ENCODE measurements at regions not wholly inside any gene's neighbourhood (a gene's known extent, or its start where the extent isn't known, plus 50 kb on each side); places are given as distances from the start of the nearest gene placed in this dataset.

DNA sequence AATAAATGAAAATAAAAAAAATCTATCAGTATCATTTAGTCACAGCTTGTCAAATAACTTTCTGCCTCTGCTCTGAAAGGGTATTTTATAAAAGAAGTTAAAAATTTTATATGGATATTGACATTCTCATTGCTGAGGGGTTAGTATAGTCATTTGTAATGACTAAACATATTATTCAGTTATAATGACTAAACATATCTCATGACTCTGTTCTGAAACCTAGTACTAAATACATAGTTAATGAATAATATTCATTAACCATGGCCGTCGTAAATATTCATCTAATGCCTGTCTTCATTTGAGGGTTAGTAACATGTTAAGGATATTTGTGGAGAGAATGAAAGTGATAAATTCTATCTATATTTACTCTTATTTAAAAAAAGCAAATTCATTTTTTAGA, 69.1 kb upstream of the MAP4K3 start:
- no peak for DNase-seq
- no peak overlapping the region for H3K27ac Mint-ChIP-seq
- H3K9me3 Mint-ChIP-seq, result no peaks in the 10 kb centered on the region
- H3K36me3 Mint-ChIP-seq, result no peaks in the 10 kb centered on the region
- no peaks in the 10 kb centered on the region for H3K4me1 Mint-ChIP-seq
- H3K4me3 Mint-ChIP-seq, result no peak overlapping the region
- H3K27me3 Mint-ChIP-seq (ENCODE audit: low read depth in 3 of 3), result peaks cover 0 to 5% (median 2%) of the 10 kb centered on the region in 3 donors

DNA sequence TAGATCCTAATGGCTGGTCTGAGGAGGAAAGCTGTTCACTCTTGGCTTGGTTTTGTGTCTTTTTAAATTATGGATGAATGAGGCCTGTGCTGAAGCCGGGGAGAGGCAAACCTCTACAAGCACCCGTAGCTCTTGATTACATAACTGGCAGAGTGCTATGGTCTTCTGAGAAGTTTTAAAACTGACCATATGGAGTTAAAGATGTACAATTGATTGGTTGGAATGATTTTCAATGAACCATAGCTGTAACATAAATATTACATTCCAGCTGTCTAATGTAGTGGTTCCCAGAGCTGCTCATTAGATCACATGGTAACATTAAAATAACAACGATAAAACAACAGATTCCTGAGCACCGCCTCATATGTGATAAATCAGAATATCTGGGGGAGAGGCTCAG, 71.1 kb upstream of the MAP4K3 start:
- Mint-ChIP-seq H3K9me3 (no peaks in the 10 kb centered on the region), H3K27ac (no peak overlapping the region), H3K4me3 (no peak overlapping the region), H3K4me1 (peaks cover 0 to under 1% of the 10 kb centered on the region in 2 donors), H3K27me3 (ENCODE audit: low read depth in 3 of 3) (peaks cover 0 to 5% (median 2%) of the 10 kb centered on the region in 3 donors), H3K36me3 (no peaks in the 10 kb centered on the region)
- DNase-seq, result no peak

DNA sequence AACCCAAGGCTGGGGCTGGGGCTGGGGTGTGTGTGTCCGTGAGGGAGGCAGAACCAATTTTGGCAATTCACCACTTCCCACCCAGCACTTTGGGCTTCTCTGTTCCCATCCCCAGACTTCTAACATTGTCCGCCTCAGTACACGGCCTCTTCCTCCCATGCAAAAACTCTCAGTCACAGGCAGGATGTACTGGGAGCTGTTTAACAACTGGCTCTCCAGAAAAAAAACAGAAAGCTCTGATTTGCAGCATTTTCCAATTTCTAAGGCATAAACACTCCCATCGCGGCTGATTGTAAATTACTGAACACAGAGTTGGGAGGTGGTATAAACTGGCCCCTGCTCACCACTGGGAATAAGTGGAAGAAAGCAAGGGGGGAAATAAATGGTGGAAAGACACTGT, 73.1 kb upstream of the MAP4K3 start:
- no peak overlapping the region for H3K27ac Mint-ChIP-seq
- H3K9me3 Mint-ChIP-seq, result no peaks in the 10 kb centered on the region

DNA sequence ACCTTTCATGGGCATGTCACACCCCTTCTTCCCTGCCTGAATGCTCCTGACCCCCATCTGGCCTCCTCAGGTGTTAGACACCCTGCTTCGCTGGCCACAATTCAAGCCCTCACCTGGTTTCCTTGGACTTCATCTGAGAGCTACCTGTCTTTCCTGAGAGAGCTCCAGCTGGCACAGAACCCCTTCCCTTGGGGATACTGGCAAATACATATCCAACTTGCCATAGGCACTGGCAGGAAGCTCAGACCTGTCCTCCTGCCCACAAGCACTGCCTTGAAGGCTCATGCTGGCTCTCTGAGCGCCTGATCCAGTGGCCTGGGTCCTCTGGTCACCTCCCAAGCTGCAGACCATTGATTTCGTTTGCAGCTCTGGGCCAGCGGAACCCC, 74.1 kb upstream of the MAP4K3 start:
- peaks cover 0 to 2% (median 2%) of the 10 kb centered on the region in 3 donors for H3K27me3 Mint-ChIP-seq (ENCODE audit: low read depth in 3 of 3)
- H3K4me3 Mint-ChIP-seq, result no peak overlapping the region
- H3K9me3 Mint-ChIP-seq, result no peaks in the 10 kb centered on the region
- H3K27ac Mint-ChIP-seq, result no peak overlapping the region
- DNase-seq, result no peak
- no peaks in the 10 kb centered on the region for H3K36me3 Mint-ChIP-seq
- H3K4me1 Mint-ChIP-seq, result peaks cover 12 to 25% of the 10 kb centered on the region in 2 donors

More for the DNA sequence above, 73.1 kb upstream of the MAP4K3 start:
- Mint-ChIP-seq H3K36me3 (no peaks in the 10 kb centered on the region), H3K4me1 (peaks cover 5 to 15% of the 10 kb centered on the region in 2 donors), H3K4me3 (no peak overlapping the region), H3K27me3 (ENCODE audit: low read depth in 3 of 3) (peaks cover 0 to 4% (median 2%) of the 10 kb centered on the region in 3 donors)
- no peak for DNase-seq

DNA sequence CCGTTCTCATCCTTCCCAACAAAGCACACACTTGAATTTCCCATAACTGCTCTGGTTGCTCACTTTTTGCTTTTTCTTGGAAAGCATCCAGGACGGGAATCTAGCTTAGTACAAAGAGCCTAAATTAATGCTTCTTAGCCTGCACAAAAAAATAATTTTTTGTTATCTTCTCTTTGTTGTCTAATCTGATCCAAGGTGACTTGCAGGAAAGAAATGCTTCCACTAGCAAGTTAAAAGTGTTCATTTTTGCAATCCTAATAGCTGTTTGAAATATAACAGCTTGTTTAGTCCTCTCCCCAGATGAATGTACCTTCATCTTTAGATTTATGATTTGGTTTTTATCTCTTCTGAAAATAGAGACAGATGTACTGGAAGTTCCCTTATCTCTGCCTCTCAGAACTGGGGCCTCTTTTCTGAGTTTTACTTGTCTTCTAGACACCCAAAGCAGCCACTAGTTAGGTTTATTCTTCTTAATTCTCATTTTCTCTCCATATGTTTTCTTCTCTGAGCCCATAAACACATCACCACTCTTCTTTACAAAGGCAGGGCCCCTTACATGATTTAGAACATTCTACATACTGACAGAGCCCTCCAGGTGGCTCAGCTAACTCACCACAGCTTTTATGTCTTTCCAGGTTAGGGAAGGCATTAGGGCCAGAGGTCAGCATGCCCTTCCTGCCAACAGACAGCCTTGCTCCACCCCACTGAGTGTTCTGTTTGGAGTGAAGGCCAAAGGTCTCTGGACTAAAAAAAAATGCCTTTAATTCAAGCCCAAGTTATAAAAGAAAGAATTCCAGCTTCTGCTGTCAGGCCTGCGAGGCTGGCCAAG, 74.7 kb upstream of the MAP4K3 start:
- H3K9me3 Mint-ChIP-seq, result no peaks in the 10 kb centered on the region
- no peak overlapping the region for H3K4me3 Mint-ChIP-seq
- H3K27me3 Mint-ChIP-seq (ENCODE audit: low read depth in 3 of 3), result peaks cover 0 to 2% (median 2%) of the 10 kb centered on the region in 3 donors
- no peaks in the 10 kb centered on the region for H3K36me3 Mint-ChIP-seq
- DNase-seq, result no peak
- peaks cover 12 to 29% of the 10 kb centered on the region in 2 donors for H3K4me1 Mint-ChIP-seq
- H3K27ac Mint-ChIP-seq, result no peak overlapping the region

DNA sequence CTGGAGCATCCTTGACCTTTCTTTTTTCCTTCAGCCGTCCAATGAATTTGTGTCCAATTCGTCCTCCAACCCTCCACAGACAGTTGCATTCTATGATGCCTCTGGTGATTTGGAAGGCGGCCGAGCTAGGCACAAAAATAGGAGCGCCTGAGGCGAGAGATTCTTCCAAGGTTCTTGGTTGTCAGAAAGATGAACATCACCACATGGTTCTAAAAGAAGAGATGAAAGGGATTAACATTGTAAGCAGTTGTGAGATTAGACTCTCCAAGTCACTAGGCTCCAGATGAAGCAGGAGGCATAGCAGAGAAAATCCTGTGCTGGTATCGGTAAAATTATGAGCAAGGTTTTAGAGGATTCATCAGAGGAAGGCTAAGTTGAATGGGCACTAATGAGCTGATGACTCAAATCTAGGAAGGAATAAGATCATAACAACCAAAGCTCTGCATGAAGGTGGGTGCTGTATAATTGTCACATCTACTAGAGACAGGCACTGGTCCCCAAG, 75.4 kb upstream of the MAP4K3 start:
- Mint-ChIP-seq H3K27me3 (ENCODE audit: low read depth in 3 of 3) (peaks cover 0 to 2% (median 2%) of the 10 kb centered on the region in 3 donors), H3K36me3 (no peaks in the 10 kb centered on the region), H3K4me1 (peaks cover 12 to 29% of the 10 kb centered on the region in 2 donors), H3K27ac (no peak overlapping the region), H3K9me3 (no peaks in the 10 kb centered on the region), H3K4me3 (no peak overlapping the region)
- DNase-seq, result no peak

DNA sequence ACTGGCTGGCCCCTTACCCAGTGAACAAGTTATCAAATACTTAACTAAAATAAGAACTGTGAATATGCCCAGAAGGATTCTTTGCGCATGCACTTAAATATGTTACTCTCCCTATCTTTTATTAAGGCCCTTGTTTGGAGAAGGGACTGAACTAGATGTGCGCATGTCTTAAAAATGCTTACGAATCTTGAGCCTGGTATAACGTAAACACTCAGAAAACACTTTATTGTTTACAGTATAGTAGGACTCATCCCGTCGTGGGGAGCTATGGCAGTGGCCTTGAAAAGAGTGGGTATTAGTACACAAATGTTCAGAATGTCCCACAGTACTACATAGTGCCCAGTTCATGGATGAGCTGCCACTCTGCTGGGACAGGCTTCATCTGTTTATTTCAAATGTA, 75.9 kb upstream of the MAP4K3 start:
- DNase-seq, result no peak
- Mint-ChIP-seq H3K9me3 (no peaks in the 10 kb centered on the region), H3K4me3 (no peak overlapping the region), H3K27me3 (ENCODE audit: low read depth in 3 of 3) (peaks cover 0 to 2% (median 2%) of the 10 kb centered on the region in 3 donors), H3K4me1 (peaks cover 12 to 29% of the 10 kb centered on the region in 2 donors), H3K36me3 (peaks cover 0 to 2% (median 0%) of the 10 kb centered on the region in 3 donors), H3K27ac (no peak overlapping the region)

DNA sequence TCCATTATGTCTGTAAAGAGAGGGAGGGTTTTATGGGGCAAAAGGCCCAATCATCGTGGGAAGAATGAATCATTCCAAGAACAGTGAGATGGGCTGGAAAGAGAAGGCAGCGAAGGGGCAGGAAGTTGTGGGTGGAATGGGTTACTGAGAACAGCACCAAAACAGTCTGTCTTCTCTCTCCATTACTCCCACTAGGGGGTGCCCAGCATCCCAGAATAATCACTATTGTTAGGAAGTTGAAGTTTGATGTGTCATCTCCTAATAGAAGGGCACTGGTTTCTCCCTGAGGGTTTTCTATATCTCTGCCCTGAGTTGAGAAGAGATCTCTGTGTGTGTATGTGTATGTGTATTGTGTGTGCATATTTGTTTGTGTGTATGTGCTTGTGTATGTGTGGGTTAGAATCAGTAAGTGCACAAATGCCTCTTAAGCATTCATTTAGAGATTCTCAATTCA, 76.6 kb upstream of the MAP4K3 start:
- Mint-ChIP-seq H3K27me3 (ENCODE audit: low read depth in 3 of 3) (peaks cover 0 to 2% (median 2%) of the 10 kb centered on the region in 3 donors), H3K4me1 (peaks cover 12 to 29% of the 10 kb centered on the region in 2 donors), H3K27ac (peak overlapping the region in 1 of 6 donors; percentile 1), H3K9me3 (no peaks in the 10 kb centered on the region), H3K4me3 (no peak overlapping the region), H3K36me3 (peaks cover 0 to 4% (median 0%) of the 10 kb centered on the region in 3 donors)
- DNase-seq, result no peak

DNA sequence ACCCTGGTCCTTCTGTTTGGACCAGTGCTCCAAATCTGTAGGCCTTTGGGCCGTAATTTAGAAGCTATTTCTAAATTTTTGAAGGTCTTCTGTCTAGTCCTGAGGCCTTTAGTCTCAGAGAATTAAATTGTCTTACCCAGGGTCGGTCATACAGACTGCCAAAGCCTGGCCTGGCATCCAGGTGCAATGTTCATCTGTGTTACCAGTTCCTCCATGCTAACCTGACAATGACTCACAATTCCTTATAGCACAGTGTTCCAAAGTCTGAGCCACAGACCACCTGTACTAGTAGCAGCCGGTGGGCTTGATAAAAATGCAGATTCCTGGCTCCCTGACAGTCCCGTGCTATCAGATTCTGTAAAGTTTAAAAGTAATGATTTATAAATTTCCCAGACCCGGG, 77.7 kb upstream of the MAP4K3 start:
- Mint-ChIP-seq H3K27ac (no peak overlapping the region), H3K27me3 (ENCODE audit: low read depth in 3 of 3) (peaks cover 0 to 2% (median 2%) of the 10 kb centered on the region in 3 donors), H3K4me1 (peaks cover 12 to 29% of the 10 kb centered on the region in 2 donors), H3K9me3 (no peaks in the 10 kb centered on the region), H3K4me3 (no peak overlapping the region), H3K36me3 (peaks cover 0 to 4% (median 0%) of the 10 kb centered on the region in 3 donors)
- no peak for DNase-seq

DNA sequence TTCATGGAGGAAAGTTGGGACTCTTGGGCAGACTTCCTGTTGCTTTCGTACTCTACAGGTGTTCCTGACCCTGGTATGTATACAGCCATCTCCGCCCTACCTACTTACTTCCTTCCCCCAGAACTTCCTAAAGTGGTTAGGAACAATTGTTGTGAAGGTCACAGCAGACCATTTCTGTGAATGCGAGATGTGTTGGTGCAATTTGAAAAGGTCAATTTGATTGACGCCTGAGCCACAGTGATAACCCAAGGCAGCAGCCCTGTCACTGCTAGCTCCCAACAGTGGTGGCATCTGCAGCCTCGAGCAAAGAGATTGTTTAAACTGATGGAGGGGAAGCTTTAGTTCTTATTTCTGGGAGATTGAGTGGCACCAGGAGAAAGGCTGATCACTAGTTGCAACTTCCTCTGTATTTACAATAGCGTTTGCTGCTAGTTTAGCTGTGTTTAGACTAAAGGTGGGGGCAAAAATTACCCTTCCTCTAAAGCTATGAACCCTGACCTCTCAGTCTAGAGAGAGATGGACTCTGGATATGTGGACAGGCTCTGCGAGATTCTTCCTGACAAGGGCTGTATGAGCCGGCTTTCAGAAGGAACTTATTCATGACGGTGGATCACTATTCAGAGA, 78.3 kb upstream of the MAP4K3 start:
- Mint-ChIP-seq H3K27me3 (ENCODE audit: low read depth in 3 of 3) (peaks cover 0 to 2% (median 2%) of the 10 kb centered on the region in 3 donors), H3K4me3 (no peak overlapping the region), H3K27ac (peak overlapping the region in 1 of 6 donors; percentile 46), H3K9me3 (no peaks in the 10 kb centered on the region), H3K4me1 (peaks cover 12 to 29% of the 10 kb centered on the region in 2 donors), H3K36me3 (peaks cover 0 to 4% (median 0%) of the 10 kb centered on the region in 3 donors)
- no peak for DNase-seq

DNA sequence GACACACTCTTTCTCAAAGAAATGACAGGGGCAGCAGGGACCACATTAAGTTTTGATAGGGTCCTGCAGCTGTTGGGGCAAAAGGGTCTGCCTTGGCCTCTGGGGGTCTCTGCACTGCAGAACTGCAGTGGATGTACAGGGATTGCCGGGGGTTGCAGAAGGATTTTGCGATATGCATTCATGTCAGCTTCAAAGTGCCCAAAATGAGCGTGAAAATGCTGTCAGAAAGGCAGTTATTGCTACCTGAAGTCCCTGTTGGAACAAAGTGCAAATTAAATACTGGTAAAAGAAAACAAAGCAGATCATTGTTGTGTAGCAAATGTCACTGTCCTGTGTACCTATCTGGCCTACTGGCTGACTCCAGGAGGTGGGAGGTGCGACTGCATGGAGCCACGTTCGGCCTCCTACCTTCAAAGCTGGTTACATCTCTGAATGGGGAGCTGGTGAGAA, 78.8 kb upstream of the MAP4K3 start:
- no peak for DNase-seq
- Mint-ChIP-seq H3K4me1 (peaks cover 12 to 29% of the 10 kb centered on the region in 2 donors), H3K27me3 (ENCODE audit: low read depth in 3 of 3) (peaks cover 0 to 2% (median 2%) of the 10 kb centered on the region in 3 donors), H3K36me3 (peaks cover 0 to 4% (median 0%) of the 10 kb centered on the region in 3 donors), H3K27ac (no peak overlapping the region), H3K9me3 (no peaks in the 10 kb centered on the region), H3K4me3 (no peak overlapping the region)

DNA sequence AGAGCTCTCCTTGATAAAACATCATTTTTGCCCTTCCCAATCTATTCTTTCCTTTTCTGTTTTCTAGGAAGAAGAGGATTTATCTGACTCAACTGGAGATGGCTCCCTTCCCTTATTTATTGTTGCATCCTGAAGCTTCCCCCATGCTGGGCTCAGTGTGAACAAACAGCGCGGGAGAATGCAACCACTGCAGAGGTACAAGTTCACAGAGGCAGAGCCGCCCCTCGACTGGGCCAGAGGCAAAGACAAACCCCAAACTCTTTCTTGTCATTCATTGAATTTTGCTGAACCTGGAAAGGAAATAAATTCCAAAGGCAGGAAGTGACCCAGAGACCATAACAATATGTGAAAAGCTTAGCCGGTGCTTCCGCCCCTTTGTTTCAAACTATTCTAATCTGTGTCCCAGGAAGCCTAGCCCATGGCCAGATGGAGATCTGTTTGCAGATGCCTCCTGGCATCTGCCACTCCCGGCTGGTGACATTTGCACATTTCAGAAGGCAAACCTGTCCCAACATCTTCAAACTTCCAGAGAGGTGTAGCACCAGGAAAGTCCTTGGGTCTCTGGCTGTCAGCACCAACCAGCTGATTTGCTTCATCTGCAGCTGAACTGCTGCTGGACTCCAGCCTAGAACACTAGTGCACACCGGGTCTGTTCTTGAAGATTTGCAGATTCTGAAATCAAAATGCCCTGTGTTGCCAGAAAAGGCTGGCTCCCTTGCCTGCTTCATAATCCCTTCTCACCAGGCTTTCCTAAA, 79.4 kb upstream of the MAP4K3 start:
- Mint-ChIP-seq H3K4me1 (peaks cover 12 to 29% of the 10 kb centered on the region in 2 donors), H3K4me3 (no peak overlapping the region), H3K9me3 (no peaks in the 10 kb centered on the region), H3K27ac (no peak overlapping the region), H3K36me3 (peaks cover 0 to 4% (median 0%) of the 10 kb centered on the region in 3 donors), H3K27me3 (ENCODE audit: low read depth in 3 of 3) (peaks cover 0 to 2% (median 0%) of the 10 kb centered on the region in 3 donors)
- no peak for DNase-seq

DNA sequence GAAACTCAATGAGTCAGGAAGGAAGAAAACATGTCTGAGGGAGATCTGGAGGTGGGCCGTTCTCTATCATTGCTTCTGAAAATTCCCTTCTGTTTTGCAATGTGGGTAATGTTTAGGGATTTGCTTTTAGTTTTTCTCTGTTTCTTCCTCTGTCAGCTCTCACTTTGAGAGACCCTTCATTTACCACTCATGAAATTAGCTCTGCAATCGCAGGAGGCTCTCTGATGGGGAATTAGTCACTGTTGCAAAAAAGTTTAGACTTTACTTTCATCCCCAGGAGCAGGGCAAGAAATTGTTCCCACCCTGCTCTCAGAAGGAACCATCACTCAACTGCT, 80.0 kb upstream of the MAP4K3 start:
- peaks cover 0 to 4% (median 0%) of the 10 kb centered on the region in 3 donors for H3K36me3 Mint-ChIP-seq
- no peak for DNase-seq
- H3K4me1 Mint-ChIP-seq, result peaks cover 12 to 29% of the 10 kb centered on the region in 2 donors
- H3K27me3 Mint-ChIP-seq (ENCODE audit: low read depth in 3 of 3), result peaks cover 0 to under 1% (median 0%) of the 10 kb centered on the region in 3 donors
- no peak overlapping the region for H3K27ac Mint-ChIP-seq
- H3K9me3 Mint-ChIP-seq, result no peaks in the 10 kb centered on the region
- H3K4me3 Mint-ChIP-seq, result no peak overlapping the region

Data from immature natural killer cell (primary cell).